Esophagus squamous epithelium (tissue), 5 donors: ENCODE measurements at regions not wholly inside any gene's neighbourhood (a gene's known extent, or its start where the extent isn't known, plus 50 kb on each side); places are given as distances from the start of the nearest gene placed in this dataset.

Source experiments
- DNase-seq: peaks from one replicate; lab custom pipeline; 2025; lab: John Stamatoyannopoulos, UW
- H3K27ac ChIP-seq, 4 donors: fragments of 200-600 bp; sonication (generic); one replicate each; pipeline ENCODE4 v1.5.1; 2016 to 2019; ENCODE audit warnings: mild to moderate bottlenecking in 1 of 4
- H3K27me3 ChIP-seq, 4 donors: fragments of 200-600 bp; sonication (generic); 1 replicate in 3 of 4; 2 replicates in 1 of 4; pipeline versions ENCODE4 v1.5.1 to v1.6.0; 2017 to 2021; ENCODE audit warnings: antibody characterized with exemption in 1 of 4
- H3K36me3 ChIP-seq, 3 donors: fragments of 200-600 bp; sonication (generic); one replicate each; pipeline ENCODE4 v1.5.1; 2016 to 2019
- H3K4me1 ChIP-seq, 3 donors: fragments of 200-600 bp; sonication (generic); one replicate each; pipeline ENCODE4 v1.5.1; 2017 to 2019
- H3K4me3 ChIP-seq, 4 donors: fragments of 200-600 bp; sonication (generic); 1 replicate in 3 of 4; 2 replicates in 1 of 4; pipeline ENCODE4 v1.5.1; 2016 to 2019; ENCODE audit warnings: mild to moderate bottlenecking in 2 of 4, moderate library complexity in 1 of 4
- H3K9me3 ChIP-seq, 3 donors: fragments of 200-600 bp; sonication (generic); one replicate each; pipeline ENCODE4 v1.5.1; 2016 to 2019
- POLR2A ChIP-seq, 4 donors: fragments of 450-650 bp; IDR thresholded peaks; one replicate each; pipeline ENCODE4 v1.6.1; 2017; ENCODE audit warnings: antibody characterized with exemption in 4 of 4, mild to moderate bottlenecking in 4 of 4, moderate library complexity in 3 of 4
- WGBS, 2 donors: methylation state at CpG; one replicate each; pipeline ENCODE4 v1.1.5; 2018; 5-methylcytosine and 5-hydroxymethylcytosine counted together
- intact Hi-C: fragments of 100-400 bp; cut with DNase I; formaldehyde crosslinking; loops from one replicate; pipeline ENCODE4 v1.15.0; 2022
- TF ChIP-seq, protein P1 (sequence below), 6 experiments: fragments of 450-650 bp in 4 of 6; fragments of 200-600 bp in 2 of 6; sonication (generic) in 2 of 6; IDR thresholded peaks; one replicate each; pipeline ENCODE4 v1.5.1; 2016 to 2019; ENCODE audit warnings: antibody characterized with exemption in 6 of 6, mild to moderate bottlenecking in 4 of 6, moderate library complexity in 4 of 6
- donor health status: DM: yes; HTN: yes; CAD: no.

DNA sequence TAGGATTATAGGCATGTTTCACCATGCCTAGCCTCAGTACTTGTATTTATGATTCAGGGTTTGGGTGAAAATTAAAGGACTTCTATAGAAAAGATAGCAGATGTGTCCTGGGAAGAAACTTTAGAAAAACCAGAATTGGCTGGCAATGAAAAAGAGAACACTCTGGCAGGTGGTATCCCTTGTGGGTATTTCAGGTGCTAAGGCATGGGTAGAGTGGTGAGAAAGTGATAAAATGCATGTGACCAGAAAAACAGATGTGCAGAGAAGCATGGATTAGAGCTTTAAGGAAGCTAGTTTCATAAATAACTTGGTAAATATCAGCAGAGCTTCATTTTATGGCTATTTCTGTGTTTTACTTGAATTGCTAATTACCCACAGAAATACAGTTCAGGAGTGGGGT, 622.2 kb downstream of the DOK5 start:
- intact Hi-C loops: no loop called here
- no peak overlapping the region for H3K27ac ChIP-seq
- TF ChIP-seq POLR2A (IDR thresholded peaks at IDR 0.05): no peak
- TF ChIP-seq, protein P1, sequence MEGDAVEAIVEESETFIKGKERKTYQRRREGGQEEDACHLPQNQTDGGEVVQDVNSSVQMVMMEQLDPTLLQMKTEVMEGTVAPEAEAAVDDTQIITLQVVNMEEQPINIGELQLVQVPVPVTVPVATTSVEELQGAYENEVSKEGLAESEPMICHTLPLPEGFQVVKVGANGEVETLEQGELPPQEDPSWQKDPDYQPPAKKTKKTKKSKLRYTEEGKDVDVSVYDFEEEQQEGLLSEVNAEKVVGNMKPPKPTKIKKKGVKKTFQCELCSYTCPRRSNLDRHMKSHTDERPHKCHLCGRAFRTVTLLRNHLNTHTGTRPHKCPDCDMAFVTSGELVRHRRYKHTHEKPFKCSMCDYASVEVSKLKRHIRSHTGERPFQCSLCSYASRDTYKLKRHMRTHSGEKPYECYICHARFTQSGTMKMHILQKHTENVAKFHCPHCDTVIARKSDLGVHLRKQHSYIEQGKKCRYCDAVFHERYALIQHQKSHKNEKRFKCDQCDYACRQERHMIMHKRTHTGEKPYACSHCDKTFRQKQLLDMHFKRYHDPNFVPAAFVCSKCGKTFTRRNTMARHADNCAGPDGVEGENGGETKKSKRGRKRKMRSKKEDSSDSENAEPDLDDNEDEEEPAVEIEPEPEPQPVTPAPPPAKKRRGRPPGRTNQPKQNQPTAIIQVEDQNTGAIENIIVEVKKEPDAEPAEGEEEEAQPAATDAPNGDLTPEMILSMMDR (IDR thresholded peaks at IDR 0.05): no peak
- H3K4me3 ChIP-seq: no peak overlapping the region
- H3K4me1 ChIP-seq: peaks cover 0 to 10% (median 0%) of the 10 kb centered on the region in 3 donors
- no peaks in the 10 kb centered on the region for H3K9me3 ChIP-seq
- no peaks in the 10 kb centered on the region for H3K36me3 ChIP-seq
- DNase-seq: no peak
- H3K27me3 ChIP-seq: no peaks in the 10 kb centered on the region

DNA sequence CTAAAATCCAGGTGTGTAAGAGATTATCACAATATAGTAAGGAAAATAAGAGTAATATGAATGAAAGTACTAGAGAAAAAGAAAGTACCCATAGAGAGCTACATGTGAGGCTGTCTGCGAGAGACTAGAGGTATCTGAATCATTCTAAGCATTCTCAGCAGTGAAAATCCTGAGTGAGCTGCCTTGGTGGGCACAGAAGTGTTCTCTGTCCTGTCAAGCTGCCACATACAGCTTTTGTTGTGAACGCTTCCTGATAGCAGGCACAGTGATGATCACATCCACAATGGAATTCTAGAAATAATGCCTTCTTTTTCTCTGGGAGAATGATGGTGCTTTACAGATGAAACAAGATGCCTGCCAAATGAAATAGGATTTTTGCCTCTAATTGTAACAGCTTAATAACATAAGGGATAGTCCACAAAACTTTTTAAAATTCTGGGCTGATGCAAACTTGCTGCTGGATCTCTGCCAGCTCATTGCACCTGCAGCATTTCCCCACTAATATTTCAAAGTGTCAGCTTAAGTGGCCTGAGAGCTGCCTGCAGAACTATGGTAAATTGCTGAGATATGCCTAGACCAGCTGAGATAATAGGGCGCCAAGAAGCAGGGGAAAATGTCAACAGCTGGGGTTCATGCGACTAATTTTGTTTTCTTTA, 620.5 kb downstream of the DOK5 start:
- DNase-seq: no peak
- Histone ChIP-seq H3K27ac (no peak overlapping the region), H3K27me3 (no peaks in the 10 kb centered on the region), H3K36me3 (no peaks in the 10 kb centered on the region), H3K4me3 (no peak overlapping the region), H3K9me3 (no peaks in the 10 kb centered on the region), H3K4me1 (peaks cover 0 to 10% (median 0%) of the 10 kb centered on the region in 3 donors)
- WGBS, 2 donors: 31 to 45% methylated on average over 4 of the region's 4 CpGs
- intact Hi-C loops: no loop called here
- no peak for TF ChIP-seq POLR2A (IDR thresholded peaks at IDR 0.05)
- TF ChIP-seq, protein P1 (IDR thresholded peaks at IDR 0.05): no peak

DNA sequence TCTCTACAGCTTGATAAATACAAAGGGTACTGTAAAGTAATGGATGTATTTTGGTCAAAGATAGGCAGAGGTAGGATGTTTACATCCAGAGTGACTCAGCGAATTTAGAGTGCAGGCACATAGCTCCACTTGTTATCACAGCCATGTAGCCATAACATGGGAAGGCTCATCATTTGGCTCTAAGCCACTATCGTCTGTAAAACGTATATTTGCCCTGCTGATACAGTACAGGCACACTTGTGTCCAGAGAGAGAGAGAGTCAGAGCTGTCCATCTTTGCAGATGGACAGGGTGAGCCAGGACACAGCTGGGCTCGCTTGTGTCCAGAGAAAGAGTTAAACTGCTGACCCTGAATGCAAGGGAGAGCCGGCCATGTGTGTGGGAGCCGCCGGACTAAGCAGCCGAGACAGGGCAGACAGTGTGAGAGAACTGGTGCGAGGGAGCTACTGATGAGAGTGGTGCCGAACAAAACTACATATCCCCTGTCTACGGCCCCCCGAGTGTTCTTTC, 619.0 kb downstream of the DOK5 start:
- TF ChIP-seq, protein P1 (IDR thresholded peaks at IDR 0.05): no peak
- no peak for TF ChIP-seq POLR2A (IDR thresholded peaks at IDR 0.05)
- H3K27ac ChIP-seq: no peak overlapping the region
- 75 to 81% methylated on average over 10 to 12 of the region's 12 CpGs for WGBS, 2 donors
- intact Hi-C loops: no loop called here
- no peaks in the 10 kb centered on the region for H3K36me3 ChIP-seq
- no peaks in the 10 kb centered on the region for H3K9me3 ChIP-seq
- peaks cover 0 to 10% (median 0%) of the 10 kb centered on the region in 3 donors for H3K4me1 ChIP-seq
- DNase-seq: no peak
- H3K27me3 ChIP-seq: no peaks in the 10 kb centered on the region
- H3K4me3 ChIP-seq: no peak overlapping the region

DNA sequence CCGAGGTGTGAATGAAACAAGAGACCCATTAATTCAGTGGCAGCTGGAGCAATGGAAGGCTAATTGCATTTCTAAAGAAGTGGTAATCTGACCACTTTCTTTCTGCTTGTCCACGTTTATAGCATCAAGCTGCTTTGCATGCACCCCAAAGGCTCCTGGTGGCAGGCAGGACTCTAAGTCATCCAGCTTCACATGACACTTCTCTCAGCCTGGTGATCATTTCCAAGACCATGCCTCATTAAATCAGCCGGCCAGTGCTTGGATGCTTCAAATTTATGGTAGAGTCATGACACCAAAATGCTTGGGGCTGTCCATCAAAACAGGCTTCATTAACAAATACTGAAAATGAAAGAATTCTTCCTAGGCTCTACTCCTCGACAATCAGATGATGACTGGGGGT, 614.9 kb downstream of the DOK5 start:
- no peak overlapping the region for H3K27ac ChIP-seq
- H3K36me3 ChIP-seq: no peaks in the 10 kb centered on the region
- intact Hi-C loops: no loop called here
- H3K9me3 ChIP-seq: no peaks in the 10 kb centered on the region
- DNase-seq: no peak
- 65 to 77% methylated on average over 3 to 4 of the region's 4 CpGs for WGBS, 2 donors
- H3K27me3 ChIP-seq: no peaks in the 10 kb centered on the region
- no peaks in the 10 kb centered on the region for H3K4me1 ChIP-seq
- TF ChIP-seq, protein P1 (IDR thresholded peaks at IDR 0.05): no peak
- no peak for TF ChIP-seq POLR2A (IDR thresholded peaks at IDR 0.05)
- H3K4me3 ChIP-seq: no peak overlapping the region

DNA sequence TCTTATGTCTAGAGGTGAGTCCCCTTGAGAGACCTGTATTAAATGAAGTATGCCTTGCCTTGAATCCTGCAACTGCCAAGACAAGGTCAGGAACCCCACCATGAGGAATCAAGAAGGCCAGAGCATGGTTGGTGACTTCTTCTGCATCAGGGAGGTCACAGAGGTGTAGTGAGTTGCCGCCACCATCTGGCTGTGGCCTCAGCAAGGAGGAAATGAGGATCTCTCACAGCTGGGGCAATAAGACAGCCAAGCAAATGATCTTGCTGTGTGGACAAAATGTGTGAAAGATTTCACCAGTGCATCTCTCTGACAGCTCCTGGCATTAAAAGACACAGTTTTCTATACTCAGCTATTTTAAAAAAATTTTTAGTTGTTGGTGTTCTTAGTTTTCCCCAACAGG, 611.0 kb downstream of the DOK5 start:
- 75% methylated on average over 1 of the region's 1 CpG; no CpG with 5 or more reads in 1 of the 2 donors for WGBS, 2 donors
- Histone ChIP-seq H3K4me1 (no peaks in the 10 kb centered on the region), H3K36me3 (no peaks in the 10 kb centered on the region), H3K27ac (no peak overlapping the region), H3K4me3 (no peak overlapping the region), H3K27me3 (no peaks in the 10 kb centered on the region), H3K9me3 (no peaks in the 10 kb centered on the region)
- TF ChIP-seq, protein P1 (IDR thresholded peaks at IDR 0.05): no peak
- no peak for TF ChIP-seq POLR2A (IDR thresholded peaks at IDR 0.05)
- intact Hi-C loops: no loop called here
- DNase-seq: no peak
